Brain microvascular endothelial cell (primary cell): ENCODE measurements at regions not wholly inside any gene's neighbourhood (a gene's known extent, or its start where the extent isn't known, plus 50 kb on each side); places are given as distances from the start of the nearest gene placed in this dataset.

Experiments
- DNase-seq: peaks from one replicate; pipeline ENCODE4 v3.0.0-alpha.2; 2020
- H3K27ac ChIP-seq: fragments of 250-450 bp; sonication (Bioruptor Pico); 2 replicates; pipeline ENCODE4 v1.5.1; 2020; ENCODE audit warnings: mild to moderate bottlenecking, moderate library complexity
- H3K27me3 ChIP-seq: fragments of 250-450 bp; sonication (Bioruptor Pico); replicated peaks from 2 replicates; pipeline ENCODE4 v1.5.1; 2020; ENCODE audit warnings: mild to moderate bottlenecking
- H3K36me3 ChIP-seq: fragments of 250-450 bp; sonication (Bioruptor Pico); replicated peaks from 2 replicates; pipeline ENCODE4 v1.5.1; 2020; ENCODE audit warnings: mild to moderate bottlenecking
- H3K4me3 ChIP-seq: 2 replicates; pipeline ENCODE4 v1.5.1; 2011; ENCODE audit warnings: low read depth, mild to moderate bottlenecking, control low read depth, low read length, moderate library complexity
- in situ Hi-C: cut with HindIII; loops from 2 replicates; pipeline ENCODE4 v1.10.0; 2017; ENCODE audit warnings: low sequenced_read_pairs, low pct_ligation_motif_present
- TF ChIP-seq, protein P1 (sequence below): IDR thresholded peaks from 2 replicates; pipeline ENCODE4 v1.5.1; 2011; ENCODE audit warnings: low read depth, mild to moderate bottlenecking, moderate library complexity, low read length, control low read depth, inconsistent platforms; ENCODE audit errors: missing control alignments

DNA sequence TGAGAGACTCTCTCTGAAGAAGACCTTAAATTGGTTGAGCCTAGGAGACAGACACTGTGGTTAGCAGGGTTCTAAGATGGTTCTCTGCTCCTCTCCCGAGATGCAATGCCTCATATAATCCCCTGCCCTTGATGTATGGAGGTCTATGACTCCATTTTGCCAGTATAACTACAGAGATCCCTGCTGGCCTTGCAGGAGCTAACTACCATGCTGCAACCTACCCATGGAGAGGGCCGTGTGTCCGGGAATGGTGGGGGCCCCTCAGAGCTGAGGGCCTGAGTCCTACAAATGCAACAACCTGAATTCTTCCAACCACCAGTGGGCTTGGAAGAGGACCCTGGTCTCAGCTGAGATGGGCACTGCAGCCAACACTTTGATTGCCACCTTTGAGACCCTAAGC lies 388.0 kb downstream of the SETD4 start:
- Histone ChIP-seq H3K36me3 (no peaks in the 10 kb centered on the region), H3K27me3 (no peaks in the 10 kb centered on the region), H3K27ac (no peak overlapping the region), H3K4me3 (no peak overlapping the region)
- TF ChIP-seq, protein P1, sequence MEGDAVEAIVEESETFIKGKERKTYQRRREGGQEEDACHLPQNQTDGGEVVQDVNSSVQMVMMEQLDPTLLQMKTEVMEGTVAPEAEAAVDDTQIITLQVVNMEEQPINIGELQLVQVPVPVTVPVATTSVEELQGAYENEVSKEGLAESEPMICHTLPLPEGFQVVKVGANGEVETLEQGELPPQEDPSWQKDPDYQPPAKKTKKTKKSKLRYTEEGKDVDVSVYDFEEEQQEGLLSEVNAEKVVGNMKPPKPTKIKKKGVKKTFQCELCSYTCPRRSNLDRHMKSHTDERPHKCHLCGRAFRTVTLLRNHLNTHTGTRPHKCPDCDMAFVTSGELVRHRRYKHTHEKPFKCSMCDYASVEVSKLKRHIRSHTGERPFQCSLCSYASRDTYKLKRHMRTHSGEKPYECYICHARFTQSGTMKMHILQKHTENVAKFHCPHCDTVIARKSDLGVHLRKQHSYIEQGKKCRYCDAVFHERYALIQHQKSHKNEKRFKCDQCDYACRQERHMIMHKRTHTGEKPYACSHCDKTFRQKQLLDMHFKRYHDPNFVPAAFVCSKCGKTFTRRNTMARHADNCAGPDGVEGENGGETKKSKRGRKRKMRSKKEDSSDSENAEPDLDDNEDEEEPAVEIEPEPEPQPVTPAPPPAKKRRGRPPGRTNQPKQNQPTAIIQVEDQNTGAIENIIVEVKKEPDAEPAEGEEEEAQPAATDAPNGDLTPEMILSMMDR = no peak
- in situ Hi-C loops = no loop called here
- no peak for DNase-seq

DNA sequence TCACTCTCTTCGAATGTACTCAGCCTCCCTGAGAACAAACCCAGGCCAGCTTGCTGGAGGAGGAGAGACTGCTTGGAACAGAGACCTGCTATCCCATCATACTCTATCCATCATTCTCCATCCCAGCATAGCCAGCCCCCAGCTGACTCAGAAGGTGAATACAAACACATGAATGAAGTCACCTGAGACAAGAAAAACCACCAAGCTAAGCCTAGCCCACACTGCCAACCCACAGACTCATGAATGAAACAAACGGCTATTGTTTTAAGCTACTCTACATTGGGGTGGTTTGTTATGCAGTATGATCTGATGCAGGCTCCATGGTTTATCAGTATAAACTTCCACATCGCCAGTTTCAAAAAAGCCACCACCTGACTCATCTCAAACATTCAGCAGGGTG lies 395.6 kb downstream of the SETD4 start:
- no peak overlapping the region for H3K27ac ChIP-seq
- in situ Hi-C loops = no loop called here
- H3K36me3 ChIP-seq = no peaks in the 10 kb centered on the region
- no peaks in the 10 kb centered on the region for H3K27me3 ChIP-seq
- TF ChIP-seq, protein P1 = no peak
- H3K4me3 ChIP-seq = no peak overlapping the region
- DNase-seq = no peak

DNA sequence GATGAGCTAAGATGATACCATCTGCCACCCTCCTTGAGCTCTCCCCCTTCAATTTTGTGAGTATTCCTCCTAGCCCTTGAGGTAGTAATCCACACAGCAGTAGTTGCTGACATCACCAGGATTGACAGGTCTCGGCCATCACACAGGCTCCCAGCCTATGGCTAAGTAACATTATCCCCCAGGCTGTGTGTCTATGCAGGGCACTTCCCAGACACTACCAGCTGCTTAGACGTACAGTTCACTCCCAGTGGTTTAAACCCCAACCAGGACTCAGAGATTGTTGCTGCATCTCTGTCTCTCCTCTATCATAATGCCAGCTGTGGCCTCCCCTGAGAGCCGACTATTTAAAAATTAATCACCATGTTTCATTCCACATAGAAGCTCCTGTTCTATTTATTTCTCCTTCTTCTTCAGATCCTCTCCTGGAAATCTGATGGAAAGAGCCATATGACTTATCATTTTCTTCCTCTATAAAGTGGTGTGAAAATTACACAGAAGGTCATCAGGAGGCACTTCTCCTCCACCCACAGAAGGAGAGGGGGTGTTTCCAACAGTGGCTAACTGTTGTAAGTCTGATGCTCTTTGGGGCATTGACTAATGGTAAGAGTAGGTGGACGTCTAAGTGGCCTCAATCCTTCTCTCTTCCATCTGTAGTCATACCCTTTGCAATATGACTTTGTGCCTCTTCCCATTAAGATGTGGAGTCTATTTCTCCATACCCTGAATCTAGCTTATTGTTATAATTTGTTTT lies 396.3 kb downstream of the SETD4 start:
- in situ Hi-C loops = no loop called here
- no peaks in the 10 kb centered on the region for H3K27me3 ChIP-seq
- H3K4me3 ChIP-seq = no peak overlapping the region
- H3K27ac ChIP-seq = no peak overlapping the region
- TF ChIP-seq, protein P1 = no peak
- no peak for DNase-seq
- no peaks in the 10 kb centered on the region for H3K36me3 ChIP-seq

DNA sequence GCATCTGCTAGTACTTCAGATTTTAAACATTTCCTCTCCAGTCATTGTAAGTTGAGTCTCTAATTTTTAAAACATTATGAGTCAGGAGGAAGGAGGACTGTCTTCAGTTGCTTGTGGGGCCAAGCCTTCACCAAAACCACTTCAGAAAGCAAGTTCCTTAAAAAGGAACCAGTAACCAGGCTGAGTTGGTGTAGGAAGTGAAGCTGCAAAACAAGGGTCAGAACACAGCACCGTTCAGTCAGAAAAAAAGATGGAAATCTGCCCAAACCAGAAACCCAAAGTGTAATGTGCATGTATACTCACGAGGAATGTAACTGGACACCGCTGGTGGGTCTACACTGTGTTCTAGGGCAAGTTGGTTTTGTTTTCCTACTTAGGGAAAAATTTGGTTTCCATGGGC lies 402.1 kb downstream of the SETD4 start:
- TF ChIP-seq, protein P1 = no peak
- Histone ChIP-seq H3K4me3 (no peak overlapping the region), H3K27me3 (no peaks in the 10 kb centered on the region), H3K27ac (no peak overlapping the region), H3K36me3 (no peaks in the 10 kb centered on the region)
- peak; percentile 70 for DNase-seq
- in situ Hi-C loops = no loop called here

DNA sequence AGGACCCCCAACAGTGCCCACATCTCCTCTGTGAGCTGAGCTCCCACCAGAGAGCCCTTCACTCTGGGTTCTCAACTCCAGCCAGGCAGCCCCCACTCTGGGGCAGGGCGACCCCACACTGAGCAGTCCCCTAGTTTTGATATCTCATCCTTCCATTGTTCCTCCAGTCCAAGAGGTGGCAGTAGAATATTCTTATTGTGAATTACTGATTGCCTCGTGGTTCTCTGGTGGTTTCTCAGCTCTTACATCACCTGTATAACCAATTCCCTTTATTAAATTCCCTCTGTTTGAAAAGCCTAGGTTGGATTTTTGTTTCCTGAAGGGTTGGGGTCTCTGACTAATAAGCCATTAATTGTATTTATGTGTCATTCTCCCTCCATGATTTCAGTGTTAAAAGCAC lies 407.5 kb downstream of the SETD4 start:
- in situ Hi-C loops = no loop called here
- Histone ChIP-seq H3K27ac (no peak overlapping the region), H3K36me3 (no peaks in the 10 kb centered on the region), H3K4me3 (no peak overlapping the region), H3K27me3 (no peaks in the 10 kb centered on the region)
- no peak for DNase-seq
- TF ChIP-seq, protein P1 = no peak

DNA sequence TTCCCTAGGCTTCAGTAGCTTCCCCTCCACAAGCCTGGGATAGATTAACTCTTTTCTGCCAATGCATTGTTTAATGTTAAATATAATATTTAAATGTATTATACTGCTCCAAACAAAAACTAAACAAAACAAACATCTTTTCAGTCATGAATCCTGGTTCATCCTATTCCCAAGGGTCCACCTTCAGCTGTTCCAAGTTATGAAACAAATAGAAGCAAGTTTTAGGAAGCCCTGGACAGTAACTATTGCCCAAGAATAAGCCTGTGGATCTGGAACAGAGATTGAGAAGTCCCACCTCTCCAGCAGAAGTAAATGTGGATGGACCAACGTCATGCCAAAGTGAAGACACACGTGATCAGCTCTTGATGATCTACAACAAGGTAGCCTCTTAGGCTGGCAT lies 408.1 kb downstream of the SETD4 start:
- in situ Hi-C loops = no loop called here
- DNase-seq = no peak
- TF ChIP-seq, protein P1 = no peak
- no peak overlapping the region for H3K27ac ChIP-seq
- no peak overlapping the region for H3K4me3 ChIP-seq
- no peaks in the 10 kb centered on the region for H3K36me3 ChIP-seq
- H3K27me3 ChIP-seq = no peaks in the 10 kb centered on the region
